GM23338 (cell line): ENCODE measurements at regions not wholly inside any gene's neighbourhood (a gene's known extent, or its start where the extent isn't known, plus 50 kb on each side); places are given as distances from the start of the nearest gene placed in this dataset.

Experiments
- ATAC-seq: fragments of 200-7000 bp; cut with Tn5 transposase; 3 replicates; pipeline ENCODE4 v1.9.1; 2020
- DNase-seq: peaks from one replicate; pipeline ENCODE4 v3.0.0-alpha.2; 2015; ENCODE audit warnings: low spot score
- H2AFZ ChIP-seq: fragments of 200-600 bp; sonication (generic); 2 replicates; pipeline ENCODE4 v1.8.0; 2016; ENCODE audit warnings: antibody characterized with exemption, mild to moderate bottlenecking, moderate library complexity
- H3F3A ChIP-seq: fragments of 200-600 bp; sonication (generic); replicated peaks from 2 replicates; pipeline ENCODE4 v1.8.0; 2017; ENCODE audit warnings: antibody characterized with exemption, mixed run types, low read depth
- H3K27ac ChIP-seq: fragments of 200-600 bp; sonication (generic); 2 replicates; pipeline ENCODE4 v1.6.1; 2016; ENCODE audit warnings: low read depth
- H3K27me3 ChIP-seq: fragments of 200-600 bp; sonication (generic); 2 replicates; pipeline ENCODE4 v1.8.0; 2016; ENCODE audit warnings: mild to moderate bottlenecking, mixed run types, moderate library complexity; ENCODE audit not compliant: insufficient read depth
- H3K36me3 ChIP-seq: fragments of 200-600 bp; sonication (generic); 2 replicates; pipeline ENCODE4 v1.8.0; 2016; ENCODE audit warnings: mild to moderate bottlenecking; ENCODE audit not compliant: insufficient read depth
- H3K4me1 ChIP-seq: fragments of 200-600 bp; sonication (generic); 2 replicates; pipeline ENCODE4 v1.8.0; 2016; ENCODE audit warnings: mild to moderate bottlenecking, moderate library complexity; ENCODE audit not compliant: insufficient read depth
- H3K4me2 ChIP-seq: fragments of 200-600 bp; sonication (generic); 2 replicates; pipeline ENCODE4 v1.7.1; 2017; ENCODE audit warnings: mixed run types
- H3K4me3 ChIP-seq: fragments of 200-600 bp; sonication (generic); 2 replicates; pipeline ENCODE4 v1.6.1; 2016; ENCODE audit warnings: mixed run types
- H3K79me2 ChIP-seq: fragments of 200-600 bp; sonication (generic); replicated peaks from 2 replicates; pipeline ENCODE4 v1.8.0; 2017; ENCODE audit warnings: mild to moderate bottlenecking; ENCODE audit not compliant: insufficient read depth
- H3K9me2 ChIP-seq: fragments of 200-600 bp; sonication (generic); 2 replicates; pipeline ENCODE4 v1.8.0; 2017; ENCODE audit not compliant: insufficient read depth
- H4K20me1 ChIP-seq: fragments of 200-600 bp; sonication (generic); replicated peaks from 2 replicates; pipeline ENCODE4 v1.8.0; 2017; ENCODE audit warnings: mild to moderate bottlenecking; ENCODE audit not compliant: insufficient read depth
- H3K27ac Mint-ChIP-seq: 2 replicates; pipeline ENCODE4 v1.8.0; 2020; ENCODE audit warnings: inconsistent platforms, mild to moderate bottlenecking, moderate library complexity, mixed read lengths
- H3K27me3 Mint-ChIP-seq: 3 replicates; pipeline ENCODE4 v1.8.0; 2022; ENCODE audit warnings: low read depth, mild to moderate bottlenecking, moderate library complexity, mixed read lengths, inconsistent platforms; ENCODE audit not compliant: insufficient read depth, poor library complexity
- H3K36me3 Mint-ChIP-seq: 3 replicates; pipeline ENCODE4 v1.8.0; 2021; ENCODE audit warnings: low read depth, mild to moderate bottlenecking, inconsistent platforms, moderate library complexity, mixed read lengths
- H3K4me1 Mint-ChIP-seq: 3 replicates; pipeline ENCODE4 v1.8.0; 2020; ENCODE audit warnings: mild to moderate bottlenecking, inconsistent platforms, mixed read lengths
- H3K4me3 Mint-ChIP-seq: 3 replicates; pipeline ENCODE4 v1.8.0; 2021; ENCODE audit warnings: moderate library complexity, mild to moderate bottlenecking, inconsistent platforms, mixed read lengths
- H3K9me3 Mint-ChIP-seq: 3 replicates; pipeline ENCODE4 v1.8.0; 2020; ENCODE audit warnings: moderate library complexity, mild to moderate bottlenecking, inconsistent platforms, mixed read lengths
- CREB1 ChIP-seq: fragments of 250-450 bp; sonication (Bioruptor Pico); IDR thresholded peaks from 2 replicates; pipeline ENCODE4 v1.5.0; 2020; ENCODE audit warnings: low read depth, mild to moderate bottlenecking, moderate library complexity
- CTCF ChIP-seq, 2 experiments: fragments of 200-600 bp in 1 of 2; sonication (generic) in 1 of 2; conservative IDR thresholded peaks; 2 replicates each; pipeline versions ENCODE4 v1.5.1 to v1.6.1; 2016 to 2017; ENCODE audit warnings: antibody characterized with exemption in 2 of 2, low read depth in 2 of 2, mild to moderate bottlenecking in 2 of 2, moderate library complexity in 1 of 2
- EZH2 ChIP-seq: fragments of 200-600 bp; sonication (generic); IDR thresholded peaks from one replicate; pipeline ENCODE4 v1.8.0; 2017; ENCODE audit warnings: antibody characterized with exemption, mild to moderate bottlenecking, low read depth; ENCODE audit not compliant: unreplicated experiment
- EZH2phosphoT487 ChIP-seq: fragments of 200-600 bp; sonication (generic); IDR thresholded peaks from one replicate; pipeline ENCODE4 v1.8.1; 2018; ENCODE audit warnings: antibody characterized with exemption; ENCODE audit not compliant: unreplicated experiment
- REST ChIP-seq: IDR thresholded peaks from one replicate; pipeline ENCODE4 v1.6.1; 2018; ENCODE audit warnings: antibody characterized with exemption; ENCODE audit not compliant: unreplicated experiment
- STAT1 ChIP-seq: IDR thresholded peaks from one replicate; pipeline ENCODE4 v1.6.1; 2016; ENCODE audit warnings: antibody characterized with exemption; ENCODE audit not compliant: unreplicated experiment
- ZNF462 ChIP-seq: fragments of 250-450 bp; sonication (Bioruptor Pico); IDR thresholded peaks from 2 replicates; pipeline ENCODE4 v1.5.0; 2020; ENCODE audit warnings: mild to moderate bottlenecking, moderate library complexity

GRCh38 chr7:25527665-25528170 is 299.4 kb upstream of the NPVF start:
- ATAC-seq (no peak), DNase-seq (no peak)
- Histone ChIP-seq H3F3A (no peaks in the 10 kb centered on the region), H3K4me1 (no peaks in the 10 kb centered on the region), H3K27ac (no peak overlapping the region), H3K36me3 (no peaks in the 10 kb centered on the region), H3K4me2 (no peak overlapping the region), H3K27me3 (no peaks in the 10 kb centered on the region), H2AFZ (no peak overlapping the region), H4K20me1 (no peaks in the 10 kb centered on the region), H3K9me2 (peaks cover 8% of the 10 kb centered on the region), H3K4me3 (no peak overlapping the region), H3K79me2 (no peaks in the 10 kb centered on the region)
- Mint-ChIP-seq H3K4me1 (no peaks in the 10 kb centered on the region), H3K27ac (no peak overlapping the region), H3K36me3 (no peaks in the 10 kb centered on the region), H3K4me3 (no peak overlapping the region), H3K27me3 (no peaks in the 10 kb centered on the region), H3K9me3 (no peaks in the 10 kb centered on the region)
- TF ChIP-seq EZH2 (no peak), STAT1 (no peak), CTCF (conservative IDR thresholded peaks at IDR 0.05; ENCODE audit: low read depth in 2 of 2) (no peak), CREB1 (CRISPR knock-in tag) (no peak), ZNF462 (CRISPR knock-in tag) (no peak), EZH2phosphoT487 (no peak), REST (no peak)
